ENCODE measurements at regions not wholly inside any gene's neighbourhood (a gene's known extent, or its start where the extent isn't known, plus 50 kb on each side); places are given as distances from the start of the nearest gene placed in this dataset.
"Not testable (repeated sequence)": the region's sequence is repeated elsewhere in the genome, so short reads cannot be mapped to it uniquely, and the experiment has no call there.

GRCh38 chr1:121109025-121109424, 75.1 kb downstream of the FAM72B start:
- H3K27ac Mint-ChIP-seq; H3K9me3 ChIP-seq (ENCODE audit: control insufficient read depth in 2 of 3, low read length in 3 of 3); H3K36me3 Mint-ChIP-seq; CTCF ChIA-PET; H3K4me1 Mint-ChIP-seq; H3K27me3 Mint-ChIP-seq; H3K4me3 Mint-ChIP-seq; DNase-seq; H3K27ac ChIP-seq (ENCODE audit: low read depth, low read length); H3K4me1 ChIP-seq (ENCODE audit: control insufficient read depth in 2 of 2, insufficient read depth in 2 of 2, low read length in 2 of 2); intact Hi-C loops (cut with micrococcal nuclease); H3K36me3 ChIP-seq (ENCODE audit: control insufficient read depth in 2 of 3, insufficient read depth in 3 of 3, low read length in 3 of 3); POLR2A ChIA-PET; H3K27me3 ChIP-seq (ENCODE audit: control insufficient read depth in 2 of 2, insufficient read depth in 2 of 2, low read length in 2 of 2); ATAC-seq; H3K9me3 Mint-ChIP-seq; H3K4me3 ChIP-seq (ENCODE audit: low read length): not testable (repeated sequence)

DNA sequence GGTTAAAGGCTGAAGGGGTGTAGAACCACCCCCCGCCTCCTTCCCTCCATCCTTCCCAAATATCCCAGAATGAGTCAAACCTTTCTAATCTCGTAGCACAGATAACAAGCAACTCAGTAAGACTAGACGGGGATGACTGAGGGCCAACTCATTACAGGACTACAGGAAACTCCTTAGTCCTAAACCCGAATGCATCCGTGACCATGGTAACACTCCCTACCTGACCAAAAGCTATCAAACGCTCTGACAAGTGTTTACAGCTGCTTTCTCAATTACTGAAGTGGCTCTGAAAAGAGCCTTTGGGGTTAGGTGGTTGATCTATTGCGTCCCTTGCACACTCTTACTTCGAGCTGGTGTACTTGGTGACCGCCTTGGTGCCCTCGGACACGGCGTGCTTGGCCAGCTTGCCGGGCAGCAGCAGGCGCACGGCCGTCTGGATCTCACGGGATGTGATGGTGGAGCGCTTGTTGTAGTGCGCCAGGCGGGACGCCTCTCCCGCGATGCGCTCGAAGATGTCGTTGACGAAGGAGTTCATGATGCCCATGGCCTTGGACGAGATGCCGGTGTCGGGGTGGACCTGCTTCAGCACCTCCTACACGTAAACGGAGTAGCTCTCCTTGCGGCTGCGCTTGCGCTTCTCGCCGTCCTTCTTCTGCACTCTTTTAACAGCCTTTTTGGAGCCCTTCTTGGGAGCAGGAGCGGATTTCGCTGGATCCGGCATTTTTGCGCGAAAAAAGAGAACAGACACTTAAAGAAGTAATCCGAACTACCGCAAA, 67.4 kb downstream of the FAM72B start:
- H3K27ac ChIP-seq (ENCODE audit: low read depth, low read length); H3K9me3 ChIP-seq (ENCODE audit: control insufficient read depth in 2 of 3, low read length in 3 of 3); H3K36me3 Mint-ChIP-seq; H3K4me1 ChIP-seq (ENCODE audit: control insufficient read depth in 2 of 2, insufficient read depth in 2 of 2, low read length in 2 of 2); H3K4me1 Mint-ChIP-seq; H3K27me3 Mint-ChIP-seq; H3K9me3 Mint-ChIP-seq; POLR2A ChIA-PET; intact Hi-C loops (cut with micrococcal nuclease); DNase-seq; CTCF ChIA-PET; H3K27me3 ChIP-seq (ENCODE audit: control insufficient read depth in 2 of 2, insufficient read depth in 2 of 2, low read length in 2 of 2); H3K27ac Mint-ChIP-seq; H3K4me3 Mint-ChIP-seq; ATAC-seq; H3K36me3 ChIP-seq (ENCODE audit: control insufficient read depth in 2 of 3, insufficient read depth in 3 of 3, low read length in 3 of 3); H3K4me3 ChIP-seq (ENCODE audit: low read length): not testable (repeated sequence)

DNA sequence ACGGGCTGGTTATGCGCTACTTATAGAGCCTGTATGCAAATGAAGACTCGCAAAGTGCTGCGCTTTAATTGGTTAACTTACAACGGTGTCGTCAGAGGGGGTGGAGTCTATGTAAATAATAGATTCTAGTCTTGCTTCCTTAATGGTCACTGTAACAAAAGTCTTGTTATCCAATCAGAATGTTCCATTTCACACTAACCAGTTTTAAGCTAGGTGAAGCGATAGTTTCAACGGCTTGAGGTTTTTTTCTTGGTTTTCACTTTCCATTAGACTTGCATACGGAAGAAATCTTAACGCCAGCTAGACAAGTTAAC, 66.9 kb downstream of the FAM72B start:
- CTCF ChIA-PET; intact Hi-C loops (cut with micrococcal nuclease); H3K9me3 ChIP-seq (ENCODE audit: control insufficient read depth in 2 of 3, low read length in 3 of 3); H3K27me3 Mint-ChIP-seq; H3K4me3 ChIP-seq (ENCODE audit: low read length); H3K9me3 Mint-ChIP-seq; H3K36me3 ChIP-seq (ENCODE audit: control insufficient read depth in 2 of 3, insufficient read depth in 3 of 3, low read length in 3 of 3); H3K4me3 Mint-ChIP-seq; H3K27me3 ChIP-seq (ENCODE audit: control insufficient read depth in 2 of 2, insufficient read depth in 2 of 2, low read length in 2 of 2); H3K4me1 ChIP-seq (ENCODE audit: control insufficient read depth in 2 of 2, insufficient read depth in 2 of 2, low read length in 2 of 2); H3K27ac Mint-ChIP-seq; H3K36me3 Mint-ChIP-seq; DNase-seq; POLR2A ChIA-PET; H3K4me1 Mint-ChIP-seq; H3K27ac ChIP-seq (ENCODE audit: low read depth, low read length): not testable (repeated sequence)
- ATAC-seq, result peak; percentile 85

DNA sequence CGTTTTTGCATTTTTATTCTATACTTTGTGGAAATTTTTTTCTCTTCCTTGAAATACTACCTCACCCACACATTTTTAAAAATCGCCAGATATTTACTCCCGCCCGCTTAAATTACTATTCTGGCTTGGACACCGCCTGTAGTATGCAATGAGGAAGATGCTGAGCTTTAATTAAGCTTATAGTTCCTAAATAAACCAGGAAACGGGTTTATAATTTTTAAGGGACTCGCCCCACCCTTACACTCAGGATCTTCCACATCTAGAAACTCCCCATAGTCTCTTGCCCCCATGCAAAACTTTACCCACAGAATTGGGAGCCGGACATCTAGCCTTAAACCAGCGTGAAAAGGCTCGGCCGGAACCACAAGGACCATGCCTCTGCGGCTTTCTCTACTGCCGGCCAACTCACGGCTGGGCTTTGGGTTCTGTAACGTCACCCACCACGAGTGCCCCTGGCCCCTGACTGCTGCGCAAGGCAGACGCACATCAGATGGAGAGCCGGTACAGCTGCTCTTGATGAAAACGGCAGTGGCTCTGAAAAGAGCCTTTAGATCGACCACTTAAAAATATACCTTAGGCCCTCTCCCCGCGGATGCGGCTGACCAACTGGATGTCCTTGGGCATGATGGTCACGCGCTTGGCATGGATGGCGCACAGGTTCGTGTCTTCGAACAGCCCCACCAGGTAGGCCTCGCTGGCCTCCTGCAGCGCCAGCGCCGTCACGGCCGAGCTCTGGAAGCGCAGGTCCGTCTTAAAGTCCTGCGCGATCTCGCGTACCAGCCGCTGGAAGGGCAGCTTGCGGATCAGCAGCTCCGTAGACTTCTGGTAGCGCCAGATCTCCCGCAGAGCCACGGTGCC, 66.3 kb downstream of the FAM72B start:
- H3K9me3 Mint-ChIP-seq; H3K27me3 Mint-ChIP-seq; intact Hi-C loops (cut with micrococcal nuclease); H3K4me3 ChIP-seq (ENCODE audit: low read length); H3K27me3 ChIP-seq (ENCODE audit: control insufficient read depth in 2 of 2, insufficient read depth in 2 of 2, low read length in 2 of 2); CTCF ChIA-PET; POLR2A ChIA-PET; H3K4me1 ChIP-seq (ENCODE audit: control insufficient read depth in 2 of 2, insufficient read depth in 2 of 2, low read length in 2 of 2); H3K9me3 ChIP-seq (ENCODE audit: control insufficient read depth in 2 of 3, low read length in 3 of 3); H3K36me3 ChIP-seq (ENCODE audit: control insufficient read depth in 2 of 3, insufficient read depth in 3 of 3, low read length in 3 of 3); H3K27ac ChIP-seq (ENCODE audit: low read depth, low read length); H3K4me1 Mint-ChIP-seq; H3K36me3 Mint-ChIP-seq: not testable (repeated sequence)
- peak overlapping the region in 2 of 9 donors; percentile 33 to 41 for H3K27ac Mint-ChIP-seq
- ATAC-seq (peak; percentile 26), DNase-seq (peak in 3 of 9 donors; percentile 4 to 7 (median 6))
- H3K4me3 Mint-ChIP-seq, result peak overlapping the region; percentile 27 to 72 (median 58)
